ENCODE measurements at regions not wholly inside any gene's neighbourhood (a gene's known extent, or its start where the extent isn't known, plus 50 kb on each side); places are given as distances from the start of the nearest gene placed in this dataset.

DNA sequence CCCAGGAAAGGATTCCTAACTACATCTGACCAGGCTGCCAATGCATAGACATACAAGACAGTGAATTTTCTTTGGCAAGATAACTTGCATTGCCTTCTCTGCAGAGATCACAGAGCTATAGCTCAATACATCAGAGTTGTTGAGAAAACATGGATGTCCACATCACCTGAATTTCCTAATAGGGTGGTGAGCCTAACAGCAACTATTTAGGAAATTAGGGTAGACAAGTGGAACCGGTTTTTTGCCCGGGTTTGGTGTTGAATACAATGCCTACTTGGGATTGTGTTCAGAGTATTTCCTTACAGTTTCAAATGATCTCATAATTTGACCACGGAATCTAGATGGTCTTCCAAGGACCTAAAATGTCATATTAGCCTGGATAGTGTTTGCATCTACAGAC, 262.7 kb downstream of the KIF4B start:
- TF ChIP-seq POLR2A (IDR thresholded peaks at IDR 0.05; ENCODE audit: low read depth, low read length) (no peak), POLR2AphosphoS5 (IDR thresholded peaks at IDR 0.05; ENCODE audit: low read depth, low read length) (no peak), TAF1 (IDR thresholded peaks at IDR 0.05; ENCODE audit: borderline replicate concordance, low read depth, low read length) (no peak)

Data from GM12892 (cell line).